Trophoblast cell (in vitro differentiated cells and primary cell): ENCODE measurements at regions not wholly inside any gene's neighbourhood (a gene's known extent, or its start where the extent isn't known, plus 50 kb on each side); places are given as distances from the start of the nearest gene placed in this dataset.
"Not testable (repeated sequence)": the region's sequence is repeated elsewhere in the genome, so short reads cannot be mapped to it uniquely, and the experiment has no call there.

Experiments
- DNase-seq, 2 donors: peaks; one replicate each; pipeline ENCODE4 v3.0.0-alpha.2; 2016
- H2AFZ ChIP-seq: 2 replicates; pipeline ENCODE4 v1.6.1; 2013; ENCODE audit warnings: low read length, moderate library complexity, mild to moderate bottlenecking; ENCODE audit not compliant: insufficient read depth, poor library complexity
- H2AK5ac ChIP-seq: 2 replicates; pipeline ENCODE4 v1.6.1; 2013; ENCODE audit warnings: mild to moderate bottlenecking, low read length
- H2BK120ac ChIP-seq: 2 replicates; pipeline ENCODE4 v1.6.1; 2013; ENCODE audit warnings: low read length, mild to moderate bottlenecking, moderate library complexity; ENCODE audit not compliant: insufficient read depth, poor library complexity
- H2BK12ac ChIP-seq: 2 replicates; pipeline ENCODE4 v1.6.1; 2013; ENCODE audit warnings: mild to moderate bottlenecking, low read length, moderate library complexity
- H2BK5ac ChIP-seq: 2 replicates; pipeline ENCODE4 v1.6.1; 2013; ENCODE audit warnings: low read length, low read depth, moderate library complexity, mild to moderate bottlenecking; ENCODE audit not compliant: poor library complexity
- H3K14ac ChIP-seq: 2 replicates; pipeline ENCODE4 v1.6.1; 2013; ENCODE audit warnings: mild to moderate bottlenecking, low read length
- H3K18ac ChIP-seq: 2 replicates; pipeline ENCODE4 v1.6.1; 2013; ENCODE audit warnings: mild to moderate bottlenecking, low read length
- H3K23ac ChIP-seq: 2 replicates; pipeline ENCODE4 v1.6.1; 2013; ENCODE audit warnings: low read length
- H3K27ac ChIP-seq: 2 replicates; pipeline ENCODE4 v1.5.1; 2013; ENCODE audit warnings: low read depth, mild to moderate bottlenecking, inconsistent platforms, low read length, moderate library complexity
- H3K27me3 ChIP-seq: 2 replicates; pipeline ENCODE4 v1.6.1; 2013; ENCODE audit warnings: inconsistent platforms, mild to moderate bottlenecking, low read length, moderate library complexity; ENCODE audit not compliant: insufficient read depth
- H3K36me3 ChIP-seq, 2 experiments: 1 replicate in 1 of 2; 2 replicates in 1 of 2; pipeline ENCODE4 v1.6.1; 2013; ENCODE audit warnings: low read length in 2 of 2, mild to moderate bottlenecking in 2 of 2, moderate library complexity in 1 of 2; ENCODE audit not compliant: insufficient read depth in 2 of 2, control insufficient read depth in 1 of 2
- H3K4ac ChIP-seq: 2 replicates; pipeline ENCODE4 v1.6.1; 2013; ENCODE audit warnings: low read depth, mild to moderate bottlenecking, low read length, moderate library complexity
- H3K4me1 ChIP-seq, 2 experiments: 1 replicate in 1 of 2; 2 replicates in 1 of 2; pipeline ENCODE4 v1.6.1; 2013; ENCODE audit warnings: low read length in 2 of 2, mild to moderate bottlenecking in 2 of 2, moderate library complexity in 1 of 2; ENCODE audit not compliant: insufficient read depth in 2 of 2, control insufficient read depth in 1 of 2
- H3K4me2 ChIP-seq: 2 replicates; pipeline ENCODE4 v1.6.1; 2013; ENCODE audit warnings: inconsistent platforms, mild to moderate bottlenecking, low read length, moderate library complexity
- H3K4me3 ChIP-seq: 2 replicates; pipeline ENCODE4 v1.5.1; 2013; ENCODE audit warnings: mild to moderate bottlenecking, low read depth, low read length, inconsistent platforms
- H3K79me1 ChIP-seq: one replicate; pipeline ENCODE4 v1.6.1; 2013; ENCODE audit warnings: low read length
- H3K79me2 ChIP-seq: 2 replicates; pipeline ENCODE4 v1.6.1; 2013; ENCODE audit warnings: low read length, mild to moderate bottlenecking; ENCODE audit not compliant: control insufficient read depth, insufficient read depth, poor library complexity
- H3K9ac ChIP-seq: 2 replicates; pipeline ENCODE4 v1.6.1; 2013; ENCODE audit warnings: mild to moderate bottlenecking, low read length
- H3K9me3 ChIP-seq: 2 replicates; pipeline ENCODE4 v1.6.1; 2013; ENCODE audit warnings: low read depth, mild to moderate bottlenecking, control low read depth, inconsistent platforms, low read length; ENCODE audit not compliant: insufficient read depth
- H4K12ac ChIP-seq: 2 replicates; pipeline ENCODE4 v1.6.1; 2013; ENCODE audit warnings: low read depth, mild to moderate bottlenecking, low read length, moderate library complexity
- H4K8ac ChIP-seq: 2 replicates; pipeline ENCODE4 v1.6.1; 2013; ENCODE audit warnings: low read depth, mild to moderate bottlenecking, low read length, moderate library complexity
- H4K91ac ChIP-seq: one replicate; pipeline ENCODE4 v1.6.1; 2013; ENCODE audit warnings: low read depth, mild to moderate bottlenecking, low read length, moderate library complexity
- WGBS: extraction: QIAGEN DNeasy Blood & Tissue Kit; methylation state at CpG from one replicate; pipeline ENCODE4 v1.1.7; 2013; ENCODE audit warnings: missing lambda C conversion rate; ENCODE audit not compliant: insufficient read length, insufficient coverage; ENCODE audit errors: extremely low coverage; 5-methylcytosine and 5-hydroxymethylcytosine counted together

- H3K4me3 ChIP-seq, H2BK12ac ChIP-seq, H4K12ac ChIP-seq, H2AK5ac ChIP-seq, H3K4ac ChIP-seq, H3K27me3 ChIP-seq, H2BK5ac ChIP-seq, H3K4me2 ChIP-seq, H2AFZ ChIP-seq, H4K91ac ChIP-seq, H3K23ac ChIP-seq, H3K27ac ChIP-seq, H3K79me2 ChIP-seq, H2BK120ac ChIP-seq, H3K14ac ChIP-seq, H3K9me3 ChIP-seq, H3K9ac ChIP-seq, H4K8ac ChIP-seq, H3K18ac ChIP-seq, DNase-seq, H3K79me1 ChIP-seq, H3K4me1 ChIP-seq: not testable (repeated sequence)
- no CpG with 5 or more reads among the region's 13 CpGs for whole genome bisulfite sequencing
- peaks cover 2 to 11% of the 10 kb centered on the region in 2 experiments for H3K36me3 ChIP-seq
Observed at GRCh38 chr5:1613515-1613914, 89.8 kb upstream of the LPCAT1 start.

- H2BK12ac ChIP-seq, H3K9ac ChIP-seq, H3K18ac ChIP-seq, H4K8ac ChIP-seq, H3K79me1 ChIP-seq, H3K23ac ChIP-seq, H3K4me2 ChIP-seq, H4K12ac ChIP-seq, H3K14ac ChIP-seq, DNase-seq, H2AK5ac ChIP-seq, H3K4me3 ChIP-seq, H3K79me2 ChIP-seq, H4K91ac ChIP-seq, H2BK5ac ChIP-seq, H3K36me3 ChIP-seq, H3K9me3 ChIP-seq, H2AFZ ChIP-seq, H3K4ac ChIP-seq, H3K27ac ChIP-seq, H3K4me1 ChIP-seq, H3K27me3 ChIP-seq, H2BK120ac ChIP-seq: not testable (repeated sequence)
- WGBS: no CpG with 5 or more reads among the region's 16 CpGs
Observed at GRCh38 chr5:1610526-1610925, 86.8 kb upstream of the LPCAT1 start.

- not testable (repeated sequence) for H3K4ac ChIP-seq, H2AK5ac ChIP-seq, H3K23ac ChIP-seq, H3K9ac ChIP-seq, H3K4me2 ChIP-seq, H2BK12ac ChIP-seq, H2BK120ac ChIP-seq, H3K27me3 ChIP-seq, H3K79me2 ChIP-seq, H3K36me3 ChIP-seq, H3K14ac ChIP-seq, H3K79me1 ChIP-seq, DNase-seq, H3K9me3 ChIP-seq, H3K4me3 ChIP-seq, H4K12ac ChIP-seq, H2BK5ac ChIP-seq, H4K91ac ChIP-seq, H3K18ac ChIP-seq, H3K4me1 ChIP-seq, H2AFZ ChIP-seq, H3K27ac ChIP-seq, H4K8ac ChIP-seq
- no CpG with 5 or more reads among the region's 8 CpGs for WGBS
Observed at GRCh38 chr5:1609111-1609510, 85.4 kb upstream of the LPCAT1 start.

- not testable (repeated sequence) for H3K4me3 ChIP-seq, H3K36me3 ChIP-seq, H2AFZ ChIP-seq, H3K79me1 ChIP-seq, H4K12ac ChIP-seq, H3K4ac ChIP-seq, DNase-seq, H3K9me3 ChIP-seq, H3K4me1 ChIP-seq, H2BK5ac ChIP-seq, H4K8ac ChIP-seq, H3K4me2 ChIP-seq, H3K23ac ChIP-seq, H2AK5ac ChIP-seq, H3K14ac ChIP-seq, H2BK12ac ChIP-seq, H2BK120ac ChIP-seq, H4K91ac ChIP-seq, H3K27me3 ChIP-seq, H3K18ac ChIP-seq, H3K9ac ChIP-seq, H3K27ac ChIP-seq, H3K79me2 ChIP-seq
- no CpG with 5 or more reads among the region's 15 CpGs for WGBS
Observed at GRCh38 chr5:1608336-1608735, 84.6 kb upstream of the LPCAT1 start.
